HG02973 (cell line): ENCODE measurements at regions not wholly inside any gene's neighbourhood (a gene's known extent, or its start where the extent isn't known, plus 50 kb on each side); places are given as distances from the start of the nearest gene placed in this dataset.

Experiments used
- ATAC-seq: cut with Tn5 transposase; IDR thresholded peaks from one replicate; pipeline ENCODE4 v1.9.1; 2021; ENCODE audit warnings: moderate library complexity; ENCODE audit not compliant: unreplicated experiment

GRCh38 chr1:222370913-222371675 is 176.8 kb downstream of the HHIPL2 start:
- ATAC-seq = no peak

- ATAC-seq = no peak
Measured at GRCh38 chr1:222370081-222370912, 177.6 kb downstream of the HHIPL2 start.

GRCh38 chr1:222369148-222369547 is 178.8 kb downstream of the HHIPL2 start:
- no peak for ATAC-seq

- no peak for ATAC-seq
Measured at GRCh38 chr1:222358100-222358499, 189.8 kb downstream of the HHIPL2 start.

GRCh38 chr1:222357252-222357651 is 190.7 kb downstream of the HHIPL2 start:
- ATAC-seq = no peak

- ATAC-seq = no peak
Measured at GRCh38 chr1:222347627-222348026, 200.3 kb downstream of the HHIPL2 start.

GRCh38 chr1:222346955-222347354 is 200.9 kb downstream of the HHIPL2 start:
- no peak for ATAC-seq

- no peak for ATAC-seq
Measured at GRCh38 chr1:222339376-222339947, 208.4 kb downstream of the HHIPL2 start.

GRCh38 chr1:222335586-222335985 is 212.3 kb downstream of the HHIPL2 start:
- ATAC-seq = no peak

GRCh38 chr1:222334026-222334680 is 213.8 kb downstream of the HHIPL2 start:
- no peak for ATAC-seq

- no peak for ATAC-seq
Measured at GRCh38 chr1:222331765-222332164, 216.1 kb downstream of the HHIPL2 start.

GRCh38 chr1:222331340-222331739 is 216.6 kb downstream of the HHIPL2 start:
- no peak for ATAC-seq

GRCh38 chr1:222329493-222330045 is 218.3 kb downstream of the HHIPL2 start:
- no peak for ATAC-seq

GRCh38 chr1:222326710-222327036 is 221.2 kb downstream of the HHIPL2 start:
- ATAC-seq = no peak

- no peak for ATAC-seq
Measured at GRCh38 chr1:222326006-222326709, 221.7 kb downstream of the HHIPL2 start.

- no peak for ATAC-seq
Measured at GRCh38 chr1:222325506-222325905, 222.4 kb downstream of the HHIPL2 start.

GRCh38 chr1:222314839-222315238 is 233.1 kb downstream of the HHIPL2 start:
- no peak for ATAC-seq

- ATAC-seq = no peak
Measured at GRCh38 chr1:222310836-222311235, 237.1 kb downstream of the HHIPL2 start.

GRCh38 chr1:222307621-222308020 is 240.3 kb downstream of the HHIPL2 start:
- ATAC-seq = no peak

GRCh38 chr1:222306512-222306911 is 241.4 kb downstream of the HHIPL2 start:
- no peak for ATAC-seq

- ATAC-seq = no peak
Measured at GRCh38 chr1:222306011-222306410, 241.9 kb downstream of the HHIPL2 start.
